LNCAP (cell line): ENCODE measurements at regions not wholly inside any gene's neighbourhood (a gene's known extent, or its start where the extent isn't known, plus 50 kb on each side); places are given as distances from the start of the nearest gene placed in this dataset.

Experiments
- CTCF ChIP-seq: fragments of 450-650 bp; IDR thresholded peaks from 2 replicates; pipeline ENCODE4 v1.5.1; 2017; ENCODE audit warnings: mild to moderate bottlenecking

- no peak for TF ChIP-seq CTCF
Measured at GRCh38 chr11:69896250-69896649, 77.0 kb upstream of the FGF3 start.

GRCh38 chr11:69898123-69898522 lies 78.9 kb upstream of the FGF3 start:
- no peak for TF ChIP-seq CTCF

- TF ChIP-seq CTCF, result no peak
Measured at GRCh38 chr11:69899957-69900821, 81.0 kb upstream of the FGF3 start.

GRCh38 chr11:69902337-69902736 lies 83.1 kb upstream of the FGF3 start:
- no peak for TF ChIP-seq CTCF

- no peak for TF ChIP-seq CTCF
Measured at GRCh38 chr11:69903211-69903610, 84.0 kb upstream of the FGF3 start.

GRCh38 chr11:69904161-69904973 lies 85.2 kb upstream of the FGF3 start:
- TF ChIP-seq CTCF, result no peak

GRCh38 chr11:69904974-69905535 lies 85.8 kb upstream of the FGF3 start:
- TF ChIP-seq CTCF, result no peak
